ENCODE measurements at regions not wholly inside any gene's neighbourhood (a gene's known extent, or its start where the extent isn't known, plus 50 kb on each side); places are given as distances from the start of the nearest gene placed in this dataset.

DNA sequence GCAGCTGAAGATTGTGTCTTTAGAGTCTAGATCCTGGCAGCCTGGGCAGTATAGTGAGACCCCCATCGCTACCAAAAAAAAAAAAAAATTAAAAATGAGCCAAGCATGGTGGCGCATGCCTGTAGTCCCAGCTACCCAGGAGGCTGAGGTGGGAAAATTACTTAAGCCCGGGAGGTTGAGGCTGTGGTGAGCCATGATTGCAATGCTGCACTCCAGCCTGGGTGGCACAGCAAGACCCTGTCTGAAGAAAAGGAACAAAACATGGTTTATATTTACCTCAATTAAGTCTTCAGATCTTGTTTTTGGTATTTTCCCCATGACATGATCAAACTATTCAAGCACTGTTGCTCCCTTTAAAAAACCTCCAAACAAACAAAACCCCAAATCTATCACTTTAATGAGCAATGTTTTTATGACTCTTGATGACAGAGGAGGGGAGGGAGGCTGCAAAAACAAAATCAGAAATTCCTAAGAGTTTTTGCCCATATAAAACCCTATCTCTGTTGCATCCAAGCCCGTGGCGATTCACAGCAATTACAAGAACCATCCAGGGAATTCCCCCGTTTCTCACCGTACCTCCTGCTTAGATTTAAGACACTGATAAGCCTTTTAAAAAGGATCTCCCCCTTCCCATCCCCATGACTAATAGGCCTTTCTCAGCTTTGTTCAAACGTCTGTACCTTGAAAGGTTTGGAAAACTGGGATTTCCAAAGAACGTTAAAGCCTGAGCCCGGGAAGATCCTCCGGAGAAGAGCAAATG lies 259.9 kb downstream of the BMP7 start:
- TF ChIP-seq, protein P1, sequence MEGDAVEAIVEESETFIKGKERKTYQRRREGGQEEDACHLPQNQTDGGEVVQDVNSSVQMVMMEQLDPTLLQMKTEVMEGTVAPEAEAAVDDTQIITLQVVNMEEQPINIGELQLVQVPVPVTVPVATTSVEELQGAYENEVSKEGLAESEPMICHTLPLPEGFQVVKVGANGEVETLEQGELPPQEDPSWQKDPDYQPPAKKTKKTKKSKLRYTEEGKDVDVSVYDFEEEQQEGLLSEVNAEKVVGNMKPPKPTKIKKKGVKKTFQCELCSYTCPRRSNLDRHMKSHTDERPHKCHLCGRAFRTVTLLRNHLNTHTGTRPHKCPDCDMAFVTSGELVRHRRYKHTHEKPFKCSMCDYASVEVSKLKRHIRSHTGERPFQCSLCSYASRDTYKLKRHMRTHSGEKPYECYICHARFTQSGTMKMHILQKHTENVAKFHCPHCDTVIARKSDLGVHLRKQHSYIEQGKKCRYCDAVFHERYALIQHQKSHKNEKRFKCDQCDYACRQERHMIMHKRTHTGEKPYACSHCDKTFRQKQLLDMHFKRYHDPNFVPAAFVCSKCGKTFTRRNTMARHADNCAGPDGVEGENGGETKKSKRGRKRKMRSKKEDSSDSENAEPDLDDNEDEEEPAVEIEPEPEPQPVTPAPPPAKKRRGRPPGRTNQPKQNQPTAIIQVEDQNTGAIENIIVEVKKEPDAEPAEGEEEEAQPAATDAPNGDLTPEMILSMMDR (conservative IDR thresholded peaks at IDR 0.05) = no peak
- TF ChIP-seq ZFX (IDR thresholded peaks at IDR 0.05) = no peak
